GM19240 (cell line): ENCODE measurements at regions not wholly inside any gene's neighbourhood (a gene's known extent, or its start where the extent isn't known, plus 50 kb on each side); places are given as distances from the start of the nearest gene placed in this dataset.
"Not testable (repeated sequence)": the region's sequence is repeated elsewhere in the genome, so short reads cannot be mapped to it uniquely, and the experiment has no call there.

ENCODE experiments used
- DNase-seq: peaks from one replicate; pipeline ENCODE4 v3.0.0; 2011; ENCODE audit warnings: low spot score; ENCODE audit not compliant: insufficient read length

DNA sequence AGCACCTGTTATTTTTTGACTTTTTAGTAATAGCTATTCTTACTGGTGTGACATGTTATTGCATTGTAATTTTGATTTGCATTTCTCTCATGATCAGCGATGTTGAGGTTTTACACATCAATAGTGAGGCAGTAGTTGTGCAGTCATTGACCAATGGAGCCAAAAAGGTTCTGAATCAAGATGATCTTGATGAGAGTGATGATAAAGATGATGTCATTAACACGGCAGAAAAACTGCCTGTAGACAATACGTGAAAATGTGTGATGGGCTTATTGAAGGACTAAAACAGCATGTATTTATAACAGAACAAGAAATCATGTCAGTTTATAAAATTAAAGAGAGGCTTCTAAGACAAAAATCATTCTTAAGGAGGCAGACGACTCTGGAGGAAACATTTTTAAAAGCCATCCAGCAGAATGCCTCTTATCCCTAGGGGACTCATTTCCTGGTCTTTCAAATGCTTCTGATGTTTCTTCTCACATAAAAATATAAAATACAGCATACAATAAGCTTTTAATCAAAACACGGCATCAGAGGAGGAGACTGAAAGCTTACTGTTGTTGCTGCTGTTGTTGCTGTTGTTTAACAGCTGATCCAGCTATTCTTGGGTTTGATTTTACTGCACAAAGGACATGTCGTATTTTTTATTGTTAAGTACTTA lies 400.3 kb downstream of the LTN1 start:
- DNase-seq: no peak

DNA sequence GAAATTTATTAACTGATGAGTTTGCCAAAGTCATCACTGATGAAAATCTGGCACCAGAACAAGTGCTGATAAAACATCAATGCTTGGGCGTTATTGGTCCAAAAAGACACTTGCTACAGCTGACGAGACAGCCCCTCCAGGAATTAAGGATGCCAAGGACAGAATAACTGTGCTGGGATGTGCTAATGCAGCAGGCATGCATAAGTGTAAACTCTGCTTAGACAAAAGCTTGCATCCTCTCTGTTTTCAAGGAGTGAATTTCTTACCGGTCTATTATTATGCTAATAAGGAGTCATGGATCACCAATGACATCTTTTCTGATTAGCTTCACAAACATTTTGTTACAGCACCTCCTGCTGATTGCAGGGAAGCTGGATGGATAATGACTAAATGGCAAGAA lies 402.0 kb downstream of the LTN1 start:
- no peak for DNase-seq

DNA sequence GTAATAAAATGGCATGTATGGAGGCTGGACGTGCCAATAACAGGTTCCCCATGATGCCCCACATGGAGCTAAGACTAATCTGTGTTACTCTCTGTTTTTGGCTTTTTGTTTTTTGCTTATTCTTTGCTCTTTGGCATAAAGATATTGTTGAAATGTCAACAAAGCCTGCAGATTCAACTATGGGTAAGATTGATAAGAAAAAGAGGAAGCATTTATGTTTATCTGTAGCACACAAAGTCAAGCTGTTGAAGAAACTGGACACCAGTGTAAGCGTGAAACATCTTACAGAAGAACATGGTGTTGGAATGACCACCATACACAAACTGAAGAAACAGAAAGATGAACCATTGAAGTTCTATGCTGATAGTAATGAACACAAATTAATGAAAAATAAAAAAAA lies 402.7 kb downstream of the LTN1 start:
- no peak for DNase-seq

DNA sequence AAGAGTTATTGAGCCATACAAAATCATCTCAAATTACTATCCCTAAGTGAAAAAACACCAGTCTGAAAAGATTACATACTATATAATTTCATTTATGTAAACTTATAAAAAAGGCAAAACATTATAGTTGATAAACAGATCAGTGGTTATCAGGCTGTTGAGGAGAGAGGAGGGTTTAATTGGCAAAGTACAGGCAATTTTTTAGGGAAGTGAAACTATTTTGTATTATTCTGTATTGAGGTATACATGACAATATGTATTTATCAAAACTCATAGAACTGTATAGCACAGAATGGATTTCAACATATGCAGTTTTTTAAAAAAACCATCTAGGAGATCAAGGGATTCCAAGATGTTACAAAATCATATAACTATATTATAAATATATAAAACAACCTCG lies 403.7 kb downstream of the LTN1 start:
- no peak for DNase-seq

DNA sequence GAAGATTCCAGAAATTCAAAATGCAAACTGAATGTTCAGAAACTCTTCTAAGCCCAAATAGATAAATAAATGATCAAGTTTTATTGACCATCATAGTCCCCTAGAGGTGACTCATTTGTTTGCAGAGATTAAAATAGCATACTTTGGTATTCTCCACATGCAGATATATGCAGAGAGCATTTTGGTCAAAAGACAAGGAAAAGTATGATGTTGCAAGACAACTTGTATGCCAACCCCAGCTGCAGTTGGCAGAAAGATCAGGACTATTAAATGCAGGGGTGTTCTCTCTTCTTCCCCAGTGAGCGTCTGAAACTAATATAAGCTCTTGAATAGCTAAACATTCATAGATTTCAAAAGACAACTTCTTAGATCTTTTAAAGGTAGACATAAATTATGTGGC lies 404.9 kb downstream of the LTN1 start:
- no peak for DNase-seq

DNA sequence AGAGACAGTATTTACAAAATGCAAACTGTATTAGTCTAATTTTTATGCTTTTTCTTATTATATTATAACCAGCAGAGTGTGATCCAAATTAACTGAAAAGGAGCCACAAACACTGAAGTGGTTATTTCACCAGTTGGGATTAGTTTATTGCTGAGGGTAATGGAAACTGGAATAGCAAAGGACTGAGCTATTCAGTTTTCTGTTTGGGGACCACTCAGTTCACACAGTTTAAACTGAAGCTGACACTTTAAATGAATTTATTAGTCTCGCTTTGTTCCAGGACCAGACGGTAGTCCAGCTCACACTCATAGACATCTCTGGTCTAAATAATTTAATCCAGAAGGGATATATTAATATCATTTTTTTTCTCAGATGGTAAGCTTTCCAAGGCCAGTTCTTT lies 410.7 kb downstream of the LTN1 start:
- no peak for DNase-seq

DNA sequence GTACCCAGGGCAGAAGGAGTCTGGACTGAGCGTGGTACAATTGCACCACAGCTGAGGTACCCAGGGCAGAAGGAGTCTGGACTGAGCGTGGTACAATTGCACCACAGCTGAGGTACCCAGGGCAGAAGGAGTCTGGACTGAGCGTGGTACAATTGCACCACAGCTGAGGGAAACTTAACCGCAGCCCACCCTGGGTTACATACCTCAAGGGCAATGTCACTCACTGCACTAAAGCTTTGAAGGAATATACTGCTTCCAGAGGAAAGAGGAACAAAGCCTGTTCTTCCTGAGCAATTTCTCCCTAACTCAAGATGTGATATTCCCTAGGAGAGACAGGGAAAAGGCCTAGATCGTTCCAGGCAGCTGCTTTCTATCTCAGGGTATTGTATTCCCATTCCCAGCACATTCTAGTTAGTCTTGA lies 411.4 kb downstream of the LTN1 start:
- not testable (repeated sequence) for DNase-seq

DNA sequence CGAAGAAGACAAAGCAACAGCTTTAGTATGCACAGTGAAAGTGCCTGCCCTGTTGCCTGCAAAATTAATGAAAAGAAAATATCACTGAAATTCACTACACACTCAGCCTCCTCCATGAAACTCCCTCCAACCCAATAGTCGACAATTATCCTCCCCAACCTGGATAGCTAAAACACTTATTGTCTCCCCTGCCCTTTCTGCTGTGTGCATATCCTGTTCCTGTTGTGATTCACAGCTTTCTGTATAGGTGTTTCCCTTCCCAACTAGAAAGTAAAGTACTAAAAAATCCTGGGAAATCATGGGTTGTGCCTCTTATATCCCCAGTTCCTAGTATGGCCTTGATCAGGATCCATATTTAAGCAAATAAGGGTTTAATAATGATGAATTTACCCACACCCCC lies 412.1 kb downstream of the LTN1 start:
- no peak for DNase-seq

DNA sequence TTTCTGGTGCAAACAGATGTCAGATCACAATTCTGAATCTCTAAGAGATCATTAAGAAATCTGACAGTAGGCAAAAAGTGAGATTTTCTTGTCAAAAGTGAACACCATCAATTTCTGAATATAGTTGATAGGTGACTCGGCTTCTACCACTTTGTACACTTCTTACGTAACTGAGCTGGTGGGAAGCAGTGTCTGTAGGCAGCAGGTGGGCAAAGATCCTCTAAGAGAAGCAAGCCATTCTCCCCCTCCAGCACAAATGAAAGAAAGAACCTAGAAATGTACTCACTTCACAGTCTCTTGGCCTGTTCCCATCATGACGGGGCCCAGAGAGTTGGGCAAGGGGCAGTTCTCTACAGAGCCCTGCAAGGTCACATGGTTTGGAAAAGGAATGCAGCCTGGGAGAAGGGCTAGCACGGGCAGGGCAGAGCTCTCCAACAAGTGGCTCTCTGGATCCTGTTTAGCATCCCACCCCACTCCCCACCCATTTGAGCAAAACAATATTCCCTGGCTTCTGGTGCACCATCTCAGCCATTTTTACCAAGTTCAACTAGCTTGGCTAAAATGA lies 412.6 kb downstream of the LTN1 start:
- DNase-seq: no peak

DNA sequence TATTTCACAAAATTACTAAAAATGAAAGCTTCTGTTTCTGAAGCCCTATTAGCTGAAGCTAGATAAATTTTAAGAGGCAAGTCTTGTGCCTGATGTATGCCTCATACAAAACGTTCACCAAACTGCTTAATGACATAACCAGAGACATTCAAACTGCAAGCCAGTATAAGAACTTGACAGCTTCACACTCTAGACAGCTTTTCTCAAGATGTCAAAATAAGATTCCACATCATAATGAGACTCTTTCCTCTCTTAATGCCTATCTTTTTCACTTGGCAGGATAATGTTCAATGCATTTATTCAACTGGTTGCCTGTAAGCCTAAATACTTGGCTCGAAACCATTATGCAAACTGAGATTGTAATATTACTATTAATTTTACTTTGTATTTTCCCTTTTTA lies 424.0 kb downstream of the LTN1 start:
- no peak for DNase-seq

DNA sequence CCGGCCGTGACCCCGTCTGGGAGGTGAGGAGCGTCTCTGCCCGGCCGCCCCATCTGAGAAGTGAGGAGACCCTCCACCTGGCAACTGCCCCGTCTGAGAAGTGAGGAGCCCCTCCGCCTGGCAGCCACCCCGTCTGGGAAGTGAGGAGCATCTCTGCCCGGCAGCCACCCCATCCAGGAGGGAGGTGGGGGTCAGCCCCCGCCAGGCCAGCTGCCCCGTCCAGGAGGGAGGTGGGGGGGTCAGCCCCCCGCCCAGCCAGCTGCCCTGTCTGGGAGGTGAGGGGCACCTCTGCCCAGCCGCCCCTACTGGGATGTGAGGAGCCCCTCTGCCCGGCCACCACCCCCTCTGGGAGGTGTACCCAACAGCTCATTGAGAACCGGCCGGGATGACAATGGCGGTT lies 428.7 kb downstream of the LTN1 start:
- DNase-seq: not testable (repeated sequence)

DNA sequence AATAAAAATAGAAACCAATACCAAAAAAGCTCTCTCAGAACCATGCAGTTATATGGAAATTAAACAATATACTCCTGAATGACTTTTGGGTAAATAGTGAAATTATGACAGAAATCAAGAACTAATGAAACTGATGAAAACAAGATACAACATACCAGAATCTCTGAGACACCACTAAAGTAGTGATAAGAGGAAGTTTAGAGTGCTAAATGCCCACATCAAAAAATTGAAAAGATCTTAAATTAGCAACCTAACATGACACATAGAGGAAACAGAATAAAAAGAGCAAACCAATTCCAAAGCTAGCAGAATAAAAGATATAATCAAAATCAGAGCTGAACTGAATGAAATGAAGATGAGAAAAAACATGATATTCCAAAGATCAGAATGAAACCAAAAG lies 430.9 kb downstream of the LTN1 start:
- no peak for DNase-seq

DNA sequence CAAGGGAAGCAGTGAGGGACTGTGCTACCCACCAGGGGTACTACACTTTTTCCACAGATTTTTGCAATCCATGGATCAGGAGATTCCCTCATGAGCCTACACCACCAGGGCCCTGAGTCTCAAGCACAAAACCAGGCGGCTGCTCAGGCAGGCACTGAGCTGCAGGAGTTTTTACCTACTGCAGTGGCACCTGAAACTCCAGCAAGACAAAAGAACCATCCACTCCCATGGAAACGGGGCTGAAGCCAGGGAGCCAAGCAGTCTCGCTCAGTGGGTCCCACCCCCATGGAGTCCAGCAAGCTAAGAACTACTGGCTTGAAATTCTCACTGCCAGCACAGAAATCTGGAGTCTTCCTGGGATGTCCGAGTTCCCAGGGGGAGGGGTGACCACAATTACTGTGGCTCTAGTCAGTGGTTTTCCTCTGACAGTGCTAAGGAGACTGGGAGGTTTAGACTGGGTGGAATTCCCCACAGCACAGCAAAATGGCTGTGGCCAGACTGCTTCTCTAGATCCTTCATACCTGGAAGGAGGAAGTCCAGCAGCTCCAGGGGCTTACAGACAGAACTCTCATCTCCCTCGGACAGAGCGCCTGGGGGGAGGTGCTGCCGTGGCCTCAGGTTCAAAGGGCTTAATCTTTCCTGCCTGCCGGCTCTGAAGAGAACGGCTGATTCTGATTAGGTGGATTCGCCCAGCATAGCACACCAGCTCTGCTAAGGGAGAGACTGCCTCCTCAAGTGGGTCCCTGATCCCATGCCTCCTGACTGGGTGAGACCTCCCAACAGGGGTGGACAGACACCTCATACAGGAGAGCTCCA lies 437.8 kb downstream of the LTN1 start:
- no peak for DNase-seq

DNA sequence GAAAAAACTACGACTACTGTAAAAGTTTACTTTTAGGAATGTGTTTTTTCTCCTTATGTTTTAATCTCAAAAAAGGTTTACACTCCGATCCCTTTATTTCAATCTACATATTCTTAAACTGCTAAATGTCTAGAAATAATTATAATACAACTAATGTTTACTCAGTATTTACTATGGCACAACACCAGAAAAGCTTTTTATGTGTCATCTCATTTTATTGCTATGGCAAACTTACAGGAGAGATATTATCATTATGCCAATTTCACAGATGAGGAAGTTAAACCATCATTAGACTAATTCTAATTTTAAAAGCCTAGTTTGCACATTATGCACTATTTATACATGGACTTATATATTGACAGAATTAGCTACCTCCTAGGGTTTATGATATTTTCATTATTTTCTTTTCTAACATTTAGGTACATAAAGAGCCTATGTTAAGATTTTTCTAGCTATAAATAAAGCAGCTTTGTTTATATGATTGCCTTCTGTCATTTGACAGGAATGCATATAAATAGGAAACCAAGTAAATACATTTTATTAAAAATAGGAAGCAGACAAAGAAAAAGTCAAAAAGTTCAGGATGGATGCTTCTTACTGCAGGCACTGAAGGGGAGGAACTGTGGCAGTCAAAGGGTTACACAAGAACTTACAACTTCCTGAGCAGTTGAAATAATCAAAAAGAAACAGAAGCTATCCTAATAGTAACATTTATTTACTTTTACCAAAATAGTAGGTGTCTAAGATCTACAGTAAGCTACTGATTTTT lies 442.4 kb downstream of the LTN1 start:
- DNase-seq: no peak

DNA sequence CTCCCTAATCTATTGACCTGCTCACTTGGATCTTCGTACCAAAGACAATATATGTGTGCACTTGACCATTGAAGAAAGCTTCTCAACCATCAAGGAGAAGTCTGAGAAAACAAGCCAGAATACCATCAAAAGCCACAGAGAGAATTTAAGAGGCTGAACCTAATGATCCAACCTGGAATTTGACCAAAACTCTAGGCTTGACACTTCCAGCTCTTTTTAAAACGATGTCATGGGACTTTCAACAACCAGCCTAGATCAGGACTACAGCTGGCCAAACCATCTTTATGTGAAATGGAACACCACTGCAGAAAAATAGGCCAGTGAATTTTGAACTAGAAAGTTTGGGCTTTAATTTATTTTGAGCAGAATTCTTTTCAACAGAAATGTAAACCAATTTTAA lies 444.4 kb downstream of the LTN1 start:
- DNase-seq: no peak

DNA sequence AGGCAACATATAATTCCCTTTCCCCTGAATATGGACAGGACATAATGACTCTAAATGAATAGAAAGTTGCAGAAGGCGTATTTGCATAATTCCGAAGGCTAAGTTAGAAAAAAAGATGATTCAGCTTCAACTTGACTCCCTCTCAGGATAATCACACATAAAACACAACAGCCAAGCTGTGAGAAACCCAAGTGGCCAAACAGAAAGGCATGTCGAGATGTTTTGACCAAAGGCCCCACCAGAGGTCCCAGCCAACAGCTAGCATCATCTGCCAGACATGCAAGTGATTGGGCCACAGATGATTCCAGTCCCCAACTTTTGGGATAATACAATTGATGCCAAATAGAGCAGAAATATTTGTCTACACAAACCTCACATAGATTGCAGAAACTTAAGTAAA lies 444.9 kb downstream of the LTN1 start:
- no peak for DNase-seq

DNA sequence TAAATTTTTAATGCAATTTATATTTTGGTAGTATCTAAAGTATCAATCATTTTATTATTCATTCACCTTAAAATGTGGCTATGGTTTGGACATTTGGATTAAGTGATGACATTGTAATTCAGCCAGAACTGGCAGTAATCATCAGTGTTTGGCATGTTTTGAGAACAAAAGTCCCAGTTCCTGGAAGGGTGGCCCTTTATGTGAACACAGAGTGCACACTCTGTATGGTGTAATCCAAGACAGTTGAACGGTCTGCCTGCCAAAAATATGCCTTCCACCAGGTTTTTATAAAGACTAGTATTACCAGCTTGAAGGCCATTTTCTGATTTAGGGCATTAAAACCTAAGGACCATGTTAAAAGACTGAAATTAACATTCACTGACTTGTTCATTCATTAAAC lies 448.7 kb downstream of the LTN1 start:
- DNase-seq: no peak

DNA sequence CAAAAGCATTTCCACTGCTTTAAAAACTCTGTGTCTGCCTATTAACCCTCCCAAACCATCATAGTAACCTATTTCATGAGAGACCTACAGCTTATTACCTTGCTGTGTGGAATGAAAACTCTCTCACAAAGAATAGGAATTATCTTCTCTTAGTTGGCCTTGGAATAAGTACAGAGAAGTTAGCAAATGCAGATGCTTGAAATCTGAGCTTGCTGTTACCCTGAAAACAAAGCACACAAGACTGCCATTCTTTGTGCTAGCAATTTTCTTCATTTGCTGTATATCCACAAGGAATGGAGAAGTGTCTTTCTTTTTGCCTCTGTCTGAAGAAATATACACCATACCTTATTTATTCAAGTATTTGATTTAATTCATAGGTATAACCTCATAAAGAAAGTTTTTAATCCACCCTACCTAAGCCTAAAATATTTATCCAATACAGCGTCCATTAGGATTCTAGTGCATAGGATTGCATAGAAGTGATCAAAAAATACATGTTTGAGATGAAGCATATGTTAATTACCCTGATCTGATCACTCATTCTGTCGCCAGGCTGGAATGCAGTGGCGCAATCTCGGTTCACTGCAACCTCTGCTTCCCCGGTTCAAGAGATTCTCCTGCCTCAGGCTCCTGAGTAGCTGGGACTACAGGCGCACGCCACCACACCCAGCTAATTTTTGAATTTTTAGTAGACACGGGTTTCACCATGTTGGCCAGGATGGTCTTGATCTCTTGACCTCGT lies 451.1 kb downstream of the LTN1 start:
- DNase-seq: no peak

DNA sequence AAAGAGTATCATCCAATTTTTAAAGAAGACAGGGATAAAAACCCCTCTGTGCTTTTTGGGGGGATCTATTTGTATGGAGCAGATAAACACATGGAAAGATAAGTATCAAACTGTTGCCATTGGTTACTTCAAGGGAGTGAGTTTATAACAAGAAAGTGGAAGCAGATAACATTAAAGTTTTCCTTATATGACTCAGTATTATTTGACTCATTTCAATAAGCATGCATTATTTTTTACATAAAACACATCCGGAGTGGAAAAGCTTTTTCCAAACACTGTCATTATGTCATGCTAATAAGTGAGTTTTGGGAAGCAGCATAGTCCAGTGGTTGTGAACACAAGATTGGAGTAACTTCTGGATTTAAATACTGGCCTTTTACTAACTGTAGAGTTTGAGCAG lies 452.2 kb downstream of the LTN1 start:
- no peak for DNase-seq

DNA sequence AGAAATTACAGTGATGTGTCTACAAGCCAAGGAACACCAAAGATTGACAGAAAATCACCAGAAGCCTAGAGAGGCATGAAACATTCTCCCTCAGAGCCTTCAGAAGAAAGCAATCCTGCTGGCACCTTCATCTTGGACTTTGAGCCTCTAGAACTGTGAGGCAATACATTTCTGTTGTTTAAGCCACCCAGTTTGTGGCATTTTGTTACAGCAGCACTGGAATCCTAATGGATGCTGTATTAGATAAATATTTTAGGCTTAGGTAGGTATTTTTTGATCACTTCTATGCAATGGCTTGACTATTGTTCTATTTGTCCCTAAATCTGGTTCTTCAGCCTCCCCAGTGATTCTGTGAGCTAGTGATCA lies 453.1 kb downstream of the LTN1 start:
- no peak for DNase-seq

DNA sequence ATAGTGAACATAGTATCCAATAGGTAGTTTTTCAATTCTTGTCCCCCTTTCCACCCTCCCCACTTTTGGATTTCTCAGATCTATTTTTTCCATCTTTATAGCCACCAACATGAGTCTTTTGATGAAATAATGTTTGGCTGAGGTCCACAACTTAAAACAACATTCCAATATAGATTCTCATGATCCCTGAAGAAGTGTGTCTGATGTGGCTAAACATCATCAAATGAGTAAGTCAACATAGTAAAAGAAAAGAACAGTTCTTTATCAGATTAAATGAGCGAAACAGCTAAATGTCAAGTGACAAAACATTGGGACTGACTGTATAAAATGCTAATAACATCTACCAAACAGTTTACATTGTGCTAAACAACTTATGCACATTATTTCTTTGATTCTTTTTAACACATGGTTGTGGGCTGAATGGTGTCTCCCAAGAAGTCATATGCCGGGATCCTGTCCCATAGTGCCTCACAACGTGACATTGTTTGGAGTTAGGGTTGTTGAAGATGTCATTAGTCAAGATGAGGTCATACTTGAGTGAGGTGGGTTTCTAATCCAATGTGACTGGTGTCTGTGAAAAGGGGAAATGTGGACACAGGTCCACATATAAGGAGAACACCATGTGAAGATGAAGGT lies 453.6 kb downstream of the LTN1 start:
- DNase-seq: no peak
